H1 (cell line): ENCODE measurements at regions not wholly inside any gene's neighbourhood (a gene's known extent, or its start where the extent isn't known, plus 50 kb on each side); places are given as distances from the start of the nearest gene placed in this dataset.

Experiments used
- ASH2L ChIP-seq: fragments of 200-600, 300-600 bp; sonication (generic); IDR thresholded peaks from one replicate; pipeline ENCODE4 v1.7.1; 2017; ENCODE audit warnings: low read length

GRCh38 chr10:3584926-3585784, 199.9 kb downstream of the KLF6 start (continued):
- TF ChIP-seq ASH2L = no peak
